CD4-positive, alpha-beta memory T cell (primary cell): ENCODE measurements at regions not wholly inside any gene's neighbourhood (a gene's known extent, or its start where the extent isn't known, plus 50 kb on each side); places are given as distances from the start of the nearest gene placed in this dataset.

Source experiments
- CTCF ChIA-PET: fragments of 350-600 bp; sonication (Branson Sonifier 250); formaldehyde crosslinking; loops from one replicate; lab custom pipeline; 2021; ENCODE audit warnings: inconsistent platforms; ENCODE audit not compliant: partially characterized antibody; lab: Charles Lee
- POLR2A ChIA-PET: fragments of 350-600 bp; sonication (Branson Sonifier 250); formaldehyde crosslinking; loops from one replicate; lab custom pipeline; 2021; ENCODE audit not compliant: partially characterized antibody; lab: Charles Lee
- DNase-seq, 5 donors: peaks; one replicate each; pipeline versions ENCODE4 v3.0.0 to v3.0.0-alpha.2; 2020 to 2022; ENCODE audit warnings: mixed read lengths in 1 of 5
- H3K27ac ChIP-seq: one replicate; pipeline ENCODE4 v1.7.0; 2013; ENCODE audit warnings: low read depth, low read length
- H3K27me3 ChIP-seq: 2 replicates; pipeline ENCODE4 v1.7.0; 2013; ENCODE audit warnings: mild to moderate bottlenecking, low read length, moderate library complexity; ENCODE audit not compliant: insufficient read depth
- H3K36me3 ChIP-seq: 2 replicates; pipeline ENCODE4 v1.7.0; 2013; ENCODE audit warnings: mild to moderate bottlenecking, low read length, moderate library complexity; ENCODE audit not compliant: insufficient read depth
- H3K4me1 ChIP-seq: 2 replicates; pipeline ENCODE4 v1.7.0; 2013; ENCODE audit warnings: mild to moderate bottlenecking, low read length, moderate library complexity; ENCODE audit not compliant: insufficient read depth
- H3K4me3 ChIP-seq, 2 donors: one replicate each; pipeline ENCODE4 v1.7.0; 2013; ENCODE audit warnings: low read length in 2 of 2, mild to moderate bottlenecking in 1 of 2
- H3K9me3 ChIP-seq, 2 donors: one replicate each; pipeline ENCODE4 v1.7.0; 2013; ENCODE audit warnings: low read length in 2 of 2, control low read depth in 1 of 2; ENCODE audit not compliant: control insufficient read depth in 1 of 2
- H3K27ac Mint-ChIP-seq, 7 donors: one replicate each; pipeline ENCODE4 v1.8.0; 2020 to 2021; ENCODE audit warnings: mixed read lengths in 7 of 7, mild to moderate bottlenecking in 6 of 7, inconsistent platforms in 3 of 7, moderate library complexity in 3 of 7
- H3K27me3 Mint-ChIP-seq, 2 donors: one replicate each; pipeline ENCODE4 v1.8.0; 2020 to 2021; ENCODE audit warnings: mixed read lengths in 2 of 2
- H3K36me3 Mint-ChIP-seq, 2 donors: one replicate each; pipeline ENCODE4 v1.8.0; 2020 to 2021; ENCODE audit warnings: mixed read lengths in 2 of 2, inconsistent platforms in 1 of 2, mild to moderate bottlenecking in 1 of 2
- H3K4me1 Mint-ChIP-seq, 4 donors: one replicate each; pipeline ENCODE4 v1.8.0; 2020 to 2021; ENCODE audit warnings: mixed read lengths in 4 of 4, mild to moderate bottlenecking in 1 of 4
- H3K4me3 Mint-ChIP-seq, 8 donors: one replicate each; pipeline ENCODE4 v1.8.0; 2020 to 2021; ENCODE audit warnings: mixed read lengths in 8 of 8, mild to moderate bottlenecking in 7 of 8, moderate library complexity in 6 of 8, inconsistent platforms in 3 of 8
- H3K9me3 Mint-ChIP-seq, 8 donors: one replicate each; pipeline ENCODE4 v1.8.0; 2020 to 2021; ENCODE audit warnings: mixed read lengths in 8 of 8, mild to moderate bottlenecking in 5 of 8, inconsistent platforms in 3 of 8, moderate library complexity in 1 of 8
- intact Hi-C: fragments of 100-400 bp; cut with micrococcal nuclease; formaldehyde crosslinking; loops from one replicate; pipeline ENCODE4 v1.15.1; 2023

DNA sequence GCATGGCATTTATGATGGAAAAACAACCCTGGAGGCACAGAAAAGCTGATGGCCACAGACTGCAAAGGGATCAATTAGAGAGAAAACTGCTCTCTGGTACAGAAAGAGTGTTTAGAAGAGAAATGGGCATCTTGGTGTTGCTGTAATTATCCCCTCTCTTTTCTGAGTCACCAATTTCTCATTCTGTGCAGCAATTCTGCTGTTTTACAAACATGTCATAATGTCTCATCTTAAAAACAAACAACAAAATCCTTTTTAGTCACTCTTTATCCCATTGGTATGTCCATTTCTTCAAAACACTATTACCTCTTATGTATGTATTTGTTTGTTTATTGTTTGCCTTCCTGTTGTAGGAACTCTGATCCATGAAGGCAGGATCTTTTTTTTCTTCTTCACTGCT, 73.9 kb upstream of the HK2 start:
- CTCF ChIA-PET = interaction anchor here (1.6 kb wide), 2 partner anchors 45 to 116 kb away, joined by 3 to 4 read pairs; no protein-coding TSS in a partner anchor
- Mint-ChIP-seq H3K4me1 (peaks cover 0 to 10% (median 6%) of the 10 kb centered on the region in 4 donors), H3K27ac (no peak overlapping the region), H3K9me3 (peaks cover 0 to 28% (median 15%) of the 10 kb centered on the region in 8 donors), H3K36me3 (peaks cover 3 to 10% of the 10 kb centered on the region in 2 donors), H3K27me3 (peaks cover 0 to 2% of the 10 kb centered on the region in 2 donors), H3K4me3 (no peak overlapping the region)
- no peaks in the 10 kb centered on the region for H3K36me3 ChIP-seq
- no peaks in the 10 kb centered on the region for H3K9me3 ChIP-seq
- no peak overlapping the region for H3K27ac ChIP-seq
- intact Hi-C loops = no loop called here
- POLR2A ChIA-PET = no interaction called here
- no peaks in the 10 kb centered on the region for H3K4me1 ChIP-seq
- H3K27me3 ChIP-seq = no peaks in the 10 kb centered on the region
- H3K4me3 ChIP-seq = no peak overlapping the region
- DNase-seq = no peak

DNA sequence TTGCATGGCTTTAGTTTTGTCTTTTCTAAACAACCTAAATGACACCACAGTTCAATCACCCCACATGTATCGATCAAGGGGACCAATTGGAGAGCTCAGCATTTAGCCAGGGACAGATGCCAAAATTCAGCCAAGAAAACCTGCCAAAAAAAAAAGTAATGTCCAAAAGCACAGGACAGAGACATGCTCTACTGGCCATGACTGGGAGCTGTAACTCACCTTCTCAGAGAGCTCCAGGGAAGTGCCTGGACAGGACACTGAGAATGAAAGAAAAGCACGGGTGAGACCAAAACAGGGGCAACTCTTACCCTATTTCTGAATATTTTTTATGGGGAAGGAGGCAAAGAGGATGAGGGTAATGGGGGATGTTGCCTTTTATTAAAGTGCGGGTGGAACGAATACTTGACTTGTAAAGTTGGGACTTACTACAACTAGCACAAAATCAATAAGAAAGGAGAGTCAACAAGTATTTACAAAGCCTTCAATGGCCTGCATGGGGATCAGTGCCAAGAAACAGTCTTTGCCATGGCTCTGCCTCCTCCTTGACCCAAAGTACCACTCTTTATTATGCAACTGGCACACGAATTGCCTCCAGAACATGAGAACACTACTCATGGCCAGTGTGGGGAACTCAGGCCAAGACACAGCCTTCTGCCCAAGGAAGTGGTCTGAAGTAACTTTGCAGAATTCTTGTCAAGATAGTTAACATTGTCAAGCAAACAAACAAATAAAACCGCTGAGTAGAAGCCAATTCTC, 72.9 kb upstream of the HK2 start:
- H3K9me3 Mint-ChIP-seq = peaks cover 0 to 21% (median 11%) of the 10 kb centered on the region in 8 donors
- ChIA-PET POLR2A (no interaction called here), CTCF (no interaction called here)
- no peak overlapping the region for H3K4me3 ChIP-seq
- H3K4me3 Mint-ChIP-seq = no peak overlapping the region
- no peaks in the 10 kb centered on the region for H3K9me3 ChIP-seq
- H3K4me1 ChIP-seq = no peaks in the 10 kb centered on the region
- H3K36me3 Mint-ChIP-seq = peaks cover 3 to 6% of the 10 kb centered on the region in 2 donors
- H3K27ac ChIP-seq = no peak overlapping the region
- no peak for DNase-seq
- no peaks in the 10 kb centered on the region for H3K27me3 ChIP-seq
- H3K4me1 Mint-ChIP-seq = peaks cover 0 to 12% (median 6%) of the 10 kb centered on the region in 4 donors
- intact Hi-C loops = no loop called here
- H3K27ac Mint-ChIP-seq = no peak overlapping the region
- no peaks in the 10 kb centered on the region for H3K36me3 ChIP-seq
- peaks cover 0 to 2% of the 10 kb centered on the region in 2 donors for H3K27me3 Mint-ChIP-seq

DNA sequence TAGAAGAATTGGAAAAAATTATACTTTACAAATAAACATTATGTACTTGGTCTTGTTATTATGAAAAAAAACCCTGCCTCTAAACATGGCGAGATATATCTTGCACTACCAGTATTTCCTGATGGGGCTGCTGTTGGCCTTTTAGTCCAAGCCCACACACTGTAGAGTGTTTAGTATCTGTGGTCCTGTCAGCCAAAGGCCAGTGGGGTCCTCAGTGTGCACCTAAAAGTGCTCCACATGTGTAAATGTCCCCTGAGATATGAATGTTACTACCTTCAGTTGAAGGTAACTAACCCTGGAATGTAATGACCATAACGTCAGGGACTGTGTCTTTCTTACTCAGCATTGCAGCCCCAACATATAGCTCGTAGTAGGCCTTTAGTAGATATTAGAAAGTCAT, 71.1 kb upstream of the HK2 start:
- peaks cover 0 to 2% of the 10 kb centered on the region in 2 donors for H3K36me3 Mint-ChIP-seq
- ChIA-PET POLR2A (no interaction called here), CTCF (interaction anchor here (1.3 to 1.4 kb wide), 3 partner anchors 48 to 115 kb away, joined by 4 to 12 read pairs (median 4); no protein-coding TSS in a partner anchor)
- intact Hi-C loops = no loop called here
- Histone ChIP-seq H3K36me3 (no peaks in the 10 kb centered on the region), H3K27me3 (no peaks in the 10 kb centered on the region), H3K9me3 (no peaks in the 10 kb centered on the region), H3K4me3 (no peak overlapping the region), H3K4me1 (no peaks in the 10 kb centered on the region), H3K27ac (no peak overlapping the region)
- H3K27ac Mint-ChIP-seq = no peak overlapping the region
- peaks cover 0 to 12% (median 6%) of the 10 kb centered on the region in 4 donors for H3K4me1 Mint-ChIP-seq
- H3K4me3 Mint-ChIP-seq = no peak overlapping the region
- H3K9me3 Mint-ChIP-seq = peaks cover 0 to 10% (median 3%) of the 10 kb centered on the region in 8 donors
- no peak for DNase-seq
- peaks cover 0 to 3% of the 10 kb centered on the region in 2 donors for H3K27me3 Mint-ChIP-seq

DNA sequence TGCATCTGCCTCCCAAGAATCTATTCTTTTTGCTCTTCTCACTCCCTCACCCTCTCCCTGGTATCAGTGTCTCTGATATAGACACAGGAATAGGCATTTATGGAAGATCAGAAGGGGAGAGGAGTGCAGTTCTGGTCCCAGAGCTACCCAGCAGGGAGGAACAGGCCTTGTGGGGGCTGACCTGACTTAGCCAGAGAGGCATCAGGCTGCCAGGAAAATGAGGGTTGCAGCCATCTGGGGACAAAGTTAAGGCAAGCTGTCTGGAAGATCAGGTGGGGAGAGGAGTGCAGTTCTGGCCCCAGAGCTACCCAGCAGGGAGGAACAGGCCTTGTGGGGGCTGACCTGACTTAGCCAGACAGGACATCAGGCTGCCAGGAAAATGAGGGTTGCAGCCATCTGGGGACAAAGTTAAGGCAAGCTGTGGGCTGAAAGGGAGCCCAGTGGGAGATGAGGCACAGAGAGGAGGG, 69.9 kb upstream of the HK2 start:
- Histone ChIP-seq H3K4me1 (no peaks in the 10 kb centered on the region), H3K36me3 (no peaks in the 10 kb centered on the region), H3K4me3 (no peak overlapping the region), H3K27me3 (no peaks in the 10 kb centered on the region), H3K27ac (no peak overlapping the region), H3K9me3 (no peaks in the 10 kb centered on the region)
- Mint-ChIP-seq H3K27ac (peak overlapping the region in 1 of 7 donors; percentile 22), H3K4me3 (peak overlapping the region in 1 of 8 donors; percentile 12), H3K36me3 (no peaks in the 10 kb centered on the region), H3K27me3 (peaks cover 0 to 6% of the 10 kb centered on the region in 2 donors), H3K9me3 (peaks cover 0 to 4% (median 0%) of the 10 kb centered on the region in 8 donors), H3K4me1 (peaks cover 0 to 12% (median 6%) of the 10 kb centered on the region in 4 donors)
- intact Hi-C loops = no loop called here
- DNase-seq = no peak
- POLR2A ChIA-PET = no interaction called here
- CTCF ChIA-PET = interaction anchor here (1.3 to 1.5 kb wide), 3 partner anchors 49 to 113 kb away, joined by 3 to 4 read pairs (median 4); no protein-coding TSS in a partner anchor

DNA sequence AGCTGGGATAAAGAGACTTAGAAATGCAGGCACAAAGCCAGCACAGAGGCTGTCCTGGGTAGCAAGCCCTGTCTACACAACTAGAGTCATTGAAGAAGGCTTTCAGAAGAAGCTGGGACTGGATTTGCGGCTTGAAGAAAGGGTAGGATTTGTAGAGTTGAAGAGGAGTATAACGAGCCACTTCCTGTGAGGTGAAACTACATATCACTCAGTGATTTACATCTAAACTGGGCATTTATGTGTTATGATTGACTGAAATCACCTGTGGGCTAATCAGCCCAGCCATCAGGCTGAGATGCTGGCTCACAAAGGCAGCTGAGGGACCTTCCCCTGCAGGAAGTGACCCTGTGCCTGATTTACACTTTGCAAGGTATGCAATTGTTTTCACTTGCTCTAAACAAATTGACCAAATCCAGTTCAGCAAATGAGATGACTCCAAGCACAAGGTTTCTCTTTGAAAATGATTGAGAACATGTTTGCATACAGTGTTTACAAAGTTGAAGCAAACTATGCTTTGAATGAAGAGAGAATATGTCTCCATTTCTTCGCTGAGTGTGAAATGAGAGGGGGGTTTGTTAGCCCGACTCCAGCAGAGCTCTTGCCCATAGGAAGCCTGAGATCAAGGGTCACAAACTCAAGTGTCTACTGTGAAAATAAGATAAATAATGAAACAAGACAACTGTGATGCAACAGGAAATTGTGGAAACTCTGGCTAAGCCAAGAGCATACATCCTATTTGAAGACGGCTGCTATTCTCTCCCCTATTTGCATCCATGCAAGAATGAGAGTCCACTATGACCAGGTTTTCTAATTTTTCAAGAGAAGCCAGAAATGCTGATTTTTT, 69.3 kb upstream of the HK2 start:
- Histone ChIP-seq H3K27me3 (no peaks in the 10 kb centered on the region), H3K9me3 (no peaks in the 10 kb centered on the region), H3K27ac (no peak overlapping the region), H3K36me3 (no peaks in the 10 kb centered on the region), H3K4me1 (no peaks in the 10 kb centered on the region), H3K4me3 (no peak overlapping the region)
- no peak for DNase-seq
- Mint-ChIP-seq H3K36me3 (no peaks in the 10 kb centered on the region), H3K27ac (peak overlapping the region in 2 of 7 donors; percentile 20 to 22), H3K4me1 (peaks cover 0 to 12% (median 6%) of the 10 kb centered on the region in 4 donors), H3K9me3 (peaks cover 0 to 4% (median 0%) of the 10 kb centered on the region in 8 donors), H3K4me3 (peak overlapping the region in 1 of 8 donors; percentile 12), H3K27me3 (peaks cover 0 to 6% of the 10 kb centered on the region in 2 donors)
- POLR2A ChIA-PET = no interaction called here
- intact Hi-C loops = no loop called here
- CTCF ChIA-PET = interaction anchor here (1.3 to 1.5 kb wide), 2 partner anchors 50 to 112 kb away, joined by 3 to 4 read pairs; no protein-coding TSS in a partner anchor

DNA sequence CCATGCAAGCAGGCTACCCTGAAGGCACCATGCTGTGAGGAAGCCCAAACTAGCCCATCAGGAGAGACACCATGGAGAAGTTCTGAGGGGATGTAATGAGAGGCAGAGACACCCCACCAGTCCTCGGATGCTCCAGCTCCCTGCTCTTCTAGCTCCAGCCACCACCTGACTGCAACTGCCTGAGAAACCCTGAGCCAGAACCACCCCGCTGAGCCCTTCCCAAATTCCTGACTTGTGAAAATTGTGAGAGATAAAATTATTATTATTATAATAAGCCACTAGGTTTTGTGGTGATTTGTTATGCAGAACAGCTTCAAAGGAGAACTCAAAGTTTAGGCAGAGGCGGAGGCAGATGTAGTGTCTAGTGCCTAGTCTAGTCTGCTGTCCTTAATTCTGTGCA, 67.1 kb upstream of the HK2 start:
- POLR2A ChIA-PET = no interaction called here
- Mint-ChIP-seq H3K4me3 (no peak overlapping the region), H3K27me3 (peaks cover 0 to 6% of the 10 kb centered on the region in 2 donors), H3K27ac (no peak overlapping the region), H3K9me3 (peaks cover 0 to 2% (median 0%) of the 10 kb centered on the region in 8 donors), H3K36me3 (no peaks in the 10 kb centered on the region), H3K4me1 (peaks cover 0 to 12% (median 6%) of the 10 kb centered on the region in 4 donors)
- Histone ChIP-seq H3K36me3 (no peaks in the 10 kb centered on the region), H3K27me3 (no peaks in the 10 kb centered on the region), H3K27ac (no peak overlapping the region), H3K9me3 (no peaks in the 10 kb centered on the region), H3K4me3 (no peak overlapping the region), H3K4me1 (no peaks in the 10 kb centered on the region)
- intact Hi-C loops = no loop called here
- CTCF ChIA-PET = interaction anchor here (1.4 kb wide), 1 partner anchor 71 kb away, joined by 3 read pairs; no protein-coding TSS in a partner anchor
- DNase-seq = no peak
